SH-SY5Y (cell line): ENCODE measurements at regions not wholly inside any gene's neighbourhood (a gene's known extent, or its start where the extent isn't known, plus 50 kb on each side); places are given as distances from the start of the nearest gene placed in this dataset.

Experiments used
- GATA2 ChIP-seq: IDR thresholded peaks from 2 replicates; pipeline ENCODE4 v1.6.1; 2011; ENCODE audit warnings: mild to moderate bottlenecking, low read depth, low read length
- GATA3 ChIP-seq: IDR thresholded peaks from 2 replicates; pipeline ENCODE4 v1.6.1; 2011; ENCODE audit warnings: low read depth, mild to moderate bottlenecking, low read length, moderate library complexity

- no peak for TF ChIP-seq GATA3
- no peak for TF ChIP-seq GATA2
Measured at GRCh38 chr2:7205151-7205830, 288.1 kb downstream of the RNF144A start.
